ENCODE measurements at regions not wholly inside any gene's neighbourhood (a gene's known extent, or its start where the extent isn't known, plus 50 kb on each side); places are given as distances from the start of the nearest gene placed in this dataset.

DNA sequence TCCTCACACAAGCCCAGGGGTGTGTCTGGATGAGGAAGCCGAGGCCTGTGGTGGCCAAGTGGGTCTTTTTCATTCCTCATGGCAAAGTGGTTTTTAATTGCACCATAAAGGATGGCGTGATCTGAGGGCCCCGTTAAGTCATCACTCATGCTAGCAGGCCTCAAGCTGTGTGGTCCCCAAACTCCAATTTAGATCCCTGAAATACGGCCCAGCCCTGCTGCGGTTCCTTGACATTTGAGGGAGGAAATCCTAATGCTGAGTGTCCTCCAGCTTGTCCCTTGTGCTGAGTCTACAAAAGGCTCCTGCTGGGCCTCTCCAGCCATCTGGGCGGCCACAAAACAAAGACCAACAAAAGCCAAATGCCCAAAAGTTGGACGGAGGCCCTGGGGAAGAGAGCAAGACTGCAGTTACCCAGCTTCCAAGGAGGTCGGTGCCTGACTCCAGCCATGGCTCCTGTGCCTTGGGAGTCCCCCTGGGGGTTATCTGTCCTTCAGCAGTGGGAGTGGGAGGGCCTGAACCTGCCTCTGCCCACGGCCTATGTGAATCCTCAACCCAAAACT lies 162.3 kb upstream of the PDE10A start:
- TF ChIP-seq, protein P1, sequence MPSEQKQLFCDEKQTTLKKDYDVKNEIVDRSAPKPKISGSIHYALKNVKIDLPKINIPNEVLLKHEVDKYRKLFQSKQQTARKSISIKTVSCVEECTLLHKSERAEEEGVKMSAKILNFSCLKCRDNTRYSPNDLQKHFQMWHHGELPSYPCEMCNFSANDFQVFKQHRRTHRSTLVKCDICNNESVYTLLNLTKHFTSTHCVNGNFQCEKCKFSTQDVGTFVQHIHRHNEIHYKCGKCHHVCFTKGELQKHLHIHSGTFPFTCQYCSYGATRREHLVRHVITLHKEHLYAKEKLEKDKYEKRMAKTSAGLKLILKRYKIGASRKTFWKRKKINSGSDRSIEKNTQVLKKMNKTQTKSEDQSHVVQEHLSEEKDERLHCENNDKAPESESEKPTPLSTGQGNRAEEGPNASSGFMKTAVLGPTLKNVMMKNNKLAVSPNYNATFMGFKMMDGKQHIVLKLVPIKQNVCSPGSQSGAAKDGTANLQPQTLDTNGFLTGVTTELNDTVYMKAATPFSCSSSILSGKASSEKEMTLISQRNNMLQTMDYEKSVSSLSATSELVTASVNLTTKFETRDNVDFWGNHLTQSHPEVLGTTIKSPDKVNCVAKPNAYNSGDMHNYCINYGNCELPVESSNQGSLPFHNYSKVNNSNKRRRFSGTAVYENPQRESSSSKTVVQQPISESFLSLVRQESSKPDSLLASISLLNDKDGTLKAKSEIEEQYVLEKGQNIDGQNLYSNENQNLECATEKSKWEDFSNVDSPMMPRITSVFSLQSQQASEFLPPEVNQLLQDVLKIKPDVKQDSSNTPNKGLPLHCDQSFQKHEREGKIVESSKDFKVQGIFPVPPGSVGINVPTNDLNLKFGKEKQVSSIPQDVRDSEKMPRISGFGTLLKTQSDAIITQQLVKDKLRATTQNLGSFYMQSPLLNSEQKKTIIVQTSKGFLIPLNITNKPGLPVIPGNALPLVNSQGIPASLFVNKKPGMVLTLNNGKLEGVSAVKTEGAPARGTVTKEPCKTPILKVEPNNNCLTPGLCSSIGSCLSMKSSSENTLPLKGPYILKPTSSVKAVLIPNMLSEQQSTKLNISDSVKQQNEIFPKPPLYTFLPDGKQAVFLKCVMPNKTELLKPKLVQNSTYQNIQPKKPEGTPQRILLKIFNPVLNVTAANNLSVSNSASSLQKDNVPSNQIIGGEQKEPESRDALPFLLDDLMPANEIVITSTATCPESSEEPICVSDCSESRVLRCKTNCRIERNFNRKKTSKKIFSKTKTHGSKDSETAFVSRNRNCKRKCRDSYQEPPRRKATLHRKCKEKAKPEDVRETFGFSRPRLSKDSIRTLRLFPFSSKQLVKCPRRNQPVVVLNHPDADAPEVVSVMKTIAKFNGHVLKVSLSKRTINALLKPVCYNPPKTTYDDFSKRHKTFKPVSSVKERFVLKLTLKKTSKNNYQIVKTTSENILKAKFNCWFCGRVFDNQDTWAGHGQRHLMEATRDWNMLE (tag by site-specific recombination; conservative IDR thresholded peaks at IDR 0.05; ENCODE audit: low read depth): no peak
- no peak for TF ChIP-seq ZNF76 (tag by site-specific recombination; IDR thresholded peaks at IDR 0.05; ENCODE audit: borderline replicate concordance, low read depth)
- no peak for TF ChIP-seq ZNF366 (tag by site-specific recombination; conservative IDR thresholded peaks at IDR 0.05)
- no peak for TF ChIP-seq ZNF394 (tag by site-specific recombination; IDR thresholded peaks at IDR 0.05; ENCODE audit: borderline replicate concordance)
- TF ChIP-seq, protein P2, sequence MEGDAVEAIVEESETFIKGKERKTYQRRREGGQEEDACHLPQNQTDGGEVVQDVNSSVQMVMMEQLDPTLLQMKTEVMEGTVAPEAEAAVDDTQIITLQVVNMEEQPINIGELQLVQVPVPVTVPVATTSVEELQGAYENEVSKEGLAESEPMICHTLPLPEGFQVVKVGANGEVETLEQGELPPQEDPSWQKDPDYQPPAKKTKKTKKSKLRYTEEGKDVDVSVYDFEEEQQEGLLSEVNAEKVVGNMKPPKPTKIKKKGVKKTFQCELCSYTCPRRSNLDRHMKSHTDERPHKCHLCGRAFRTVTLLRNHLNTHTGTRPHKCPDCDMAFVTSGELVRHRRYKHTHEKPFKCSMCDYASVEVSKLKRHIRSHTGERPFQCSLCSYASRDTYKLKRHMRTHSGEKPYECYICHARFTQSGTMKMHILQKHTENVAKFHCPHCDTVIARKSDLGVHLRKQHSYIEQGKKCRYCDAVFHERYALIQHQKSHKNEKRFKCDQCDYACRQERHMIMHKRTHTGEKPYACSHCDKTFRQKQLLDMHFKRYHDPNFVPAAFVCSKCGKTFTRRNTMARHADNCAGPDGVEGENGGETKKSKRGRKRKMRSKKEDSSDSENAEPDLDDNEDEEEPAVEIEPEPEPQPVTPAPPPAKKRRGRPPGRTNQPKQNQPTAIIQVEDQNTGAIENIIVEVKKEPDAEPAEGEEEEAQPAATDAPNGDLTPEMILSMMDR (tag by site-specific recombination; IDR thresholded peaks at IDR 0.05): no peak
- TF ChIP-seq, protein P3, sequence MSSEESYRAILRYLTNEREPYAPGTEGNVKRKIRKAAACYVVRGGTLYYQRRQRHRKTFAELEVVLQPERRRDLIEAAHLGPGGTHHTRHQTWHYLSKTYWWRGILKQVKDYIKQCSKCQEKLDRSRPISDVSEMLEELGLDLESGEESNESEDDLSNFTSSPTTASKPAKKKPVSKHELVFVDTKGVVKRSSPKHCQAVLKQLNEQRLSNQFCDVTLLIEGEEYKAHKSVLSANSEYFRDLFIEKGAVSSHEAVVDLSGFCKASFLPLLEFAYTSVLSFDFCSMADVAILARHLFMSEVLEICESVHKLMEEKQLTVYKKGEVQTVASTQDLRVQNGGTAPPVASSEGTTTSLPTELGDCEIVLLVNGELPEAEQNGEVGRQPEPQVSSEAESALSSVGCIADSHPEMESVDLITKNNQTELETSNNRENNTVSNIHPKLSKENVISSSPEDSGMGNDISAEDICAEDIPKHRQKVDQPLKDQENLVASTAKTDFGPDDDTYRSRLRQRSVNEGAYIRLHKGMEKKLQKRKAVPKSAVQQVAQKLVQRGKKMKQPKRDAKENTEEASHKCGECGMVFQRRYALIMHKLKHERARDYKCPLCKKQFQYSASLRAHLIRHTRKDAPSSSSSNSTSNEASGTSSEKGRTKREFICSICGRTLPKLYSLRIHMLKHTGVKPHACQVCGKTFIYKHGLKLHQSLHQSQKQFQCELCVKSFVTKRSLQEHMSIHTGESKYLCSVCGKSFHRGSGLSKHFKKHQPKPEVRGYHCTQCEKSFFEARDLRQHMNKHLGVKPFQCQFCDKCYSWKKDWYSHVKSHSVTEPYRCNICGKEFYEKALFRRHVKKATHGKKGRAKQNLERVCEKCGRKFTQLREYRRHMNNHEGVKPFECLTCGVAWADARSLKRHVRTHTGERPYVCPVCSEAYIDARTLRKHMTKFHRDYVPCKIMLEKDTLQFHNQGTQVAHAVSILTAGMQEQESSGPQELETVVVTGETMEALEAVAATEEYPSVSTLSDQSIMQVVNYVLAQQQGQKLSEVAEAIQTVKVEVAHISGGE (tag by site-specific recombination; conservative IDR thresholded peaks at IDR 0.05; ENCODE audit: low read depth): no peak
- TF ChIP-seq, protein P4, sequence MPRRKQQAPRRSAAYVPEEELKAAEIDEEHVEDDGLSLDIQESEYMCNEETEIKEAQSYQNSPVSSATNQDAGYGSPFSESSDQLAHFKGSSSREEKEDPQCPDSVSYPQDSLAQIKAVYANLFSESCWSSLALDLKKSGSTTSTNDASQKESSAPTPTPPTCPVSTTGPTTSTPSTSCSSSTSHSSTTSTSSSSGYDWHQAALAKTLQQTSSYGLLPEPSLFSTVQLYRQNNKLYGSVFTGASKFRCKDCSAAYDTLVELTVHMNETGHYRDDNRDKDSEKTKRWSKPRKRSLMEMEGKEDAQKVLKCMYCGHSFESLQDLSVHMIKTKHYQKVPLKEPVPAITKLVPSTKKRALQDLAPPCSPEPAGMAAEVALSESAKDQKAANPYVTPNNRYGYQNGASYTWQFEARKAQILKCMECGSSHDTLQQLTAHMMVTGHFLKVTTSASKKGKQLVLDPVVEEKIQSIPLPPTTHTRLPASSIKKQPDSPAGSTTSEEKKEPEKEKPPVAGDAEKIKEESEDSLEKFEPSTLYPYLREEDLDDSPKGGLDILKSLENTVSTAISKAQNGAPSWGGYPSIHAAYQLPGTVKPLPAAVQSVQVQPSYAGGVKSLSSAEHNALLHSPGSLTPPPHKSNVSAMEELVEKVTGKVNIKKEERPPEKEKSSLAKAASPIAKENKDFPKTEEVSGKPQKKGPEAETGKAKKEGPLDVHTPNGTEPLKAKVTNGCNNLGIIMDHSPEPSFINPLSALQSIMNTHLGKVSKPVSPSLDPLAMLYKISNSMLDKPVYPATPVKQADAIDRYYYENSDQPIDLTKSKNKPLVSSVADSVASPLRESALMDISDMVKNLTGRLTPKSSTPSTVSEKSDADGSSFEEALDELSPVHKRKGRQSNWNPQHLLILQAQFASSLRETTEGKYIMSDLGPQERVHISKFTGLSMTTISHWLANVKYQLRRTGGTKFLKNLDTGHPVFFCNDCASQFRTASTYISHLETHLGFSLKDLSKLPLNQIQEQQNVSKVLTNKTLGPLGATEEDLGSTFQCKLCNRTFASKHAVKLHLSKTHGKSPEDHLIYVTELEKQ (tag by site-specific recombination; IDR thresholded peaks at IDR 0.05; ENCODE audit: borderline replicate concordance): no peak
- TF ChIP-seq, protein P5, sequence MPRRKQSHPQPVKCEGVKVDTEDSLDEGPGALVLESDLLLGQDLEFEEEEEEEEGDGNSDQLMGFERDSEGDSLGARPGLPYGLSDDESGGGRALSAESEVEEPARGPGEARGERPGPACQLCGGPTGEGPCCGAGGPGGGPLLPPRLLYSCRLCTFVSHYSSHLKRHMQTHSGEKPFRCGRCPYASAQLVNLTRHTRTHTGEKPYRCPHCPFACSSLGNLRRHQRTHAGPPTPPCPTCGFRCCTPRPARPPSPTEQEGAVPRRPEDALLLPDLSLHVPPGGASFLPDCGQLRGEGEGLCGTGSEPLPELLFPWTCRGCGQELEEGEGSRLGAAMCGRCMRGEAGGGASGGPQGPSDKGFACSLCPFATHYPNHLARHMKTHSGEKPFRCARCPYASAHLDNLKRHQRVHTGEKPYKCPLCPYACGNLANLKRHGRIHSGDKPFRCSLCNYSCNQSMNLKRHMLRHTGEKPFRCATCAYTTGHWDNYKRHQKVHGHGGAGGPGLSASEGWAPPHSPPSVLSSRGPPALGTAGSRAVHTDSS (tag by site-specific recombination; IDR thresholded peaks at IDR 0.05): no peak

Data from HEK293 (cell line).